Ishikawa (cell line): ENCODE measurements at regions not wholly inside any gene's neighbourhood (a gene's known extent, or its start where the extent isn't known, plus 50 kb on each side); places are given as distances from the start of the nearest gene placed in this dataset.

Experiments used
- CEBPB ChIP-seq: IDR thresholded peaks from 2 replicates; pipeline ENCODE4 v1.6.1; 2012
- CREB1 ChIP-seq: IDR thresholded peaks from 2 replicates; pipeline ENCODE4 v1.6.1; 2012; ENCODE audit warnings: low read depth
- EGR1 ChIP-seq: IDR thresholded peaks from 2 replicates; pipeline ENCODE4 v1.6.1; 2012
- EP300 ChIP-seq: IDR thresholded peaks from 2 replicates; pipeline ENCODE4 v1.6.1; 2012; ENCODE audit warnings: borderline replicate concordance
- FOXM1 ChIP-seq: IDR thresholded peaks from 2 replicates; pipeline ENCODE4 v1.6.1; 2012; ENCODE audit warnings: low read depth, borderline replicate concordance
- MAX ChIP-seq: IDR thresholded peaks from 2 replicates; pipeline ENCODE4 v1.6.1; 2012
- NFIC ChIP-seq: IDR thresholded peaks from 2 replicates; pipeline ENCODE4 v1.6.1; 2012
- RAD21 ChIP-seq: IDR thresholded peaks from 2 replicates; pipeline ENCODE4 v1.6.1; 2012; ENCODE audit warnings: low read depth
- TAF1 ChIP-seq: IDR thresholded peaks from 2 replicates; pipeline ENCODE4 v1.6.1; 2012; ENCODE audit warnings: low read depth, mild to moderate bottlenecking
- TCF12 ChIP-seq: IDR thresholded peaks from 2 replicates; pipeline ENCODE4 v1.6.1; 2012; ENCODE audit warnings: low read depth
- TEAD4 ChIP-seq: IDR thresholded peaks from 2 replicates; pipeline ENCODE4 v1.6.1; 2012
- USF1 ChIP-seq: IDR thresholded peaks from 2 replicates; pipeline ENCODE4 v1.6.1; 2012
- YY1 ChIP-seq: IDR thresholded peaks from 2 replicates; pipeline ENCODE4 v1.6.1; 2012; ENCODE audit warnings: low read depth
- ZBTB7A ChIP-seq: IDR thresholded peaks from 2 replicates; pipeline ENCODE4 v1.6.1; 2012; ENCODE audit warnings: low read depth
- TF ChIP-seq, protein P1 (sequence below): IDR thresholded peaks from 2 replicates; pipeline ENCODE4 v1.6.1; 2012; ENCODE audit warnings: low read depth, mild to moderate bottlenecking

- TF ChIP-seq TCF12 (no peak), CEBPB (no peak), USF1 (no peak), NFIC (no peak), RAD21 (no peak), TEAD4 (no peak), CREB1 (no peak), YY1 (no peak), MAX (no peak)
- TF ChIP-seq, protein P1, sequence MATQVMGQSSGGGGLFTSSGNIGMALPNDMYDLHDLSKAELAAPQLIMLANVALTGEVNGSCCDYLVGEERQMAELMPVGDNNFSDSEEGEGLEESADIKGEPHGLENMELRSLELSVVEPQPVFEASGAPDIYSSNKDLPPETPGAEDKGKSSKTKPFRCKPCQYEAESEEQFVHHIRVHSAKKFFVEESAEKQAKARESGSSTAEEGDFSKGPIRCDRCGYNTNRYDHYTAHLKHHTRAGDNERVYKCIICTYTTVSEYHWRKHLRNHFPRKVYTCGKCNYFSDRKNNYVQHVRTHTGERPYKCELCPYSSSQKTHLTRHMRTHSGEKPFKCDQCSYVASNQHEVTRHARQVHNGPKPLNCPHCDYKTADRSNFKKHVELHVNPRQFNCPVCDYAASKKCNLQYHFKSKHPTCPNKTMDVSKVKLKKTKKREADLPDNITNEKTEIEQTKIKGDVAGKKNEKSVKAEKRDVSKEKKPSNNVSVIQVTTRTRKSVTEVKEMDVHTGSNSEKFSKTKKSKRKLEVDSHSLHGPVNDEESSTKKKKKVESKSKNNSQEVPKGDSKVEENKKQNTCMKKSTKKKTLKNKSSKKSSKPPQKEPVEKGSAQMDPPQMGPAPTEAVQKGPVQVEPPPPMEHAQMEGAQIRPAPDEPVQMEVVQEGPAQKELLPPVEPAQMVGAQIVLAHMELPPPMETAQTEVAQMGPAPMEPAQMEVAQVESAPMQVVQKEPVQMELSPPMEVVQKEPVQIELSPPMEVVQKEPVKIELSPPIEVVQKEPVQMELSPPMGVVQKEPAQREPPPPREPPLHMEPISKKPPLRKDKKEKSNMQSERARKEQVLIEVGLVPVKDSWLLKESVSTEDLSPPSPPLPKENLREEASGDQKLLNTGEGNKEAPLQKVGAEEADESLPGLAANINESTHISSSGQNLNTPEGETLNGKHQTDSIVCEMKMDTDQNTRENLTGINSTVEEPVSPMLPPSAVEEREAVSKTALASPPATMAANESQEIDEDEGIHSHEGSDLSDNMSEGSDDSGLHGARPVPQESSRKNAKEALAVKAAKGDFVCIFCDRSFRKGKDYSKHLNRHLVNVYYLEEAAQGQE = no peak
Measured at GRCh38 chr9:80504601-80505230, 933.0 kb downstream of the TLE4 start.

GRCh38 chr9:80503671-80504281 lies 932.0 kb downstream of the TLE4 start:
- TF ChIP-seq FOXM1 (no peak), ZBTB7A (no peak), TAF1 (no peak), TCF12 (no peak), EGR1 (no peak), NFIC (no peak), CEBPB (no peak), MAX (no peak), EP300 (no peak), YY1 (no peak)
- TF ChIP-seq, protein P1 = no peak

DNA sequence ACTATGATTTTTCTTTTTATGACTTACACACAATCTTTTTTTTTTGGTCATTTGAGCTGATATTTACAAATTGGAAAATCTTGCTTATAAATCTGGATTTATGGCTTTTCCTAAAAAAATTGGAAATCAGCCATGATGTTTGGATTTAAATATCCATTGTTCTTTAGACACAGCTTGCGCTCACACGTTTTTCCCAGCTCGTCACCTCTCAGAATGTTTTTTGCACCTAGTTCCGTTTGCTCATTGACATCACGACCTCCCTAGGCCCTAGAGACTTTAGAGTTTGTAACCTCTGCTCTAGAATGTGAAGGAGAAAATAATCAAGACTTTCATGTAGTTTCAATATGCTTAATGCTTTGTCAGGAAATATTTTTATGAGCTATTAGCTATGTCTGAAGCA lies 930.5 kb downstream of the TLE4 start:
- TF ChIP-seq TAF1 (no peak), USF1 (no peak), CEBPB (no peak), EP300 (no peak), NFIC (no peak), TCF12 (no peak), YY1 (no peak), ZBTB7A (no peak), TEAD4 (no peak), EGR1 (no peak), FOXM1 (no peak), MAX (no peak), CREB1 (no peak), RAD21 (no peak)
- TF ChIP-seq, protein P1 = no peak

GRCh38 chr9:80501635-80502034 lies 929.9 kb downstream of the TLE4 start:
- no peak for TF ChIP-seq MAX
- TF ChIP-seq NFIC = no peak
- no peak for TF ChIP-seq TEAD4
- no peak for TF ChIP-seq USF1
- no peak for TF ChIP-seq CEBPB
- no peak for TF ChIP-seq FOXM1
- TF ChIP-seq TAF1 = no peak
- TF ChIP-seq, protein P1 = no peak
